OCI-LY7 (cell line): ENCODE measurements at regions not wholly inside any gene's neighbourhood (a gene's known extent, or its start where the extent isn't known, plus 50 kb on each side); places are given as distances from the start of the nearest gene placed in this dataset.

Experiments used
- EZH2phosphoT487 ChIP-seq: fragments of 200-600 bp; sonication (generic); IDR thresholded peaks from 2 replicates; pipeline ENCODE4 v1.6.1; 2018; ENCODE audit warnings: low read depth, borderline replicate concordance, mild to moderate bottlenecking, mixed run types, antibody characterized with exemption, low read length, moderate library complexity, mixed read lengths
- TF ChIP-seq, protein P1 (sequence below): fragments of 200-600 bp; sonication (generic); conservative IDR thresholded peaks from 2 replicates; pipeline ENCODE4 v1.5.1; 2014; ENCODE audit warnings: mild to moderate bottlenecking, antibody characterized with exemption, low read length, moderate library complexity, mixed read lengths

DNA sequence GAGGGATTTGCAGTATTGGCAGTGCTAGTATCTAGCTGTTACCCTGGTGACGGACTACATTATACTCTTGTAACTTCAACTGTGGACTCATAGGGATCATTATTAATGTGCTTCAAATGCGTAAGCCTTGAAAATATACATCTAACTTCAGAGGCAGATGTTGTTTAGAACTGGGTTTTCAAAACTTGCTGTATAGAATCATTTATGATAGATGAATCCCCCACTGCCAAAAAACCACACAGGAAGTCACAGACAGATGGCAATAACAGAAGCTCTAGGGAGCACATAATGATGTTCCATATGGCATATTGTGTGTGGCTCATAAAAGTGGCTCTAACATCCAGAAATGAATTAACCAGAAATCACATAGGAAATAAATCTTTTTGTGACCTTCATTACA is 62.3 kb upstream of the RELL1 start:
- TF ChIP-seq, protein P1, sequence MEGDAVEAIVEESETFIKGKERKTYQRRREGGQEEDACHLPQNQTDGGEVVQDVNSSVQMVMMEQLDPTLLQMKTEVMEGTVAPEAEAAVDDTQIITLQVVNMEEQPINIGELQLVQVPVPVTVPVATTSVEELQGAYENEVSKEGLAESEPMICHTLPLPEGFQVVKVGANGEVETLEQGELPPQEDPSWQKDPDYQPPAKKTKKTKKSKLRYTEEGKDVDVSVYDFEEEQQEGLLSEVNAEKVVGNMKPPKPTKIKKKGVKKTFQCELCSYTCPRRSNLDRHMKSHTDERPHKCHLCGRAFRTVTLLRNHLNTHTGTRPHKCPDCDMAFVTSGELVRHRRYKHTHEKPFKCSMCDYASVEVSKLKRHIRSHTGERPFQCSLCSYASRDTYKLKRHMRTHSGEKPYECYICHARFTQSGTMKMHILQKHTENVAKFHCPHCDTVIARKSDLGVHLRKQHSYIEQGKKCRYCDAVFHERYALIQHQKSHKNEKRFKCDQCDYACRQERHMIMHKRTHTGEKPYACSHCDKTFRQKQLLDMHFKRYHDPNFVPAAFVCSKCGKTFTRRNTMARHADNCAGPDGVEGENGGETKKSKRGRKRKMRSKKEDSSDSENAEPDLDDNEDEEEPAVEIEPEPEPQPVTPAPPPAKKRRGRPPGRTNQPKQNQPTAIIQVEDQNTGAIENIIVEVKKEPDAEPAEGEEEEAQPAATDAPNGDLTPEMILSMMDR: no peak
- TF ChIP-seq EZH2phosphoT487: no peak
